K562 (cell line): ENCODE measurements at regions not wholly inside any gene's neighbourhood (a gene's known extent, or its start where the extent isn't known, plus 50 kb on each side); places are given as distances from the start of the nearest gene placed in this dataset.
"Not testable (repeated sequence)": the region's sequence is repeated elsewhere in the genome, so short reads cannot be mapped to it uniquely, and the experiment has no call there.

ENCODE experiments used
- ATAC-seq: fragments of 200-7000 bp; cut with Tn5 transposase; 3 replicates; pipeline ENCODE4 v1.9.1; 2020; ENCODE audit warnings: moderate library complexity
- BruUV-seq: library from RNA; stranded (reverse); fragments of 400-500 nt; replicated peaks from 2 replicates; lab custom pipeline; 2021; lab: Mats Ljungman, UMichigan
- CTCF ChIA-PET: fragments of 300-600 bp; formaldehyde crosslinking; extraction: SDS; loops from one replicate; lab custom pipeline; 2021; ENCODE audit warnings: low intra/inter-chr PET ratio; lab: Yijun Ruan, JAX
- POLR2A ChIA-PET: fragments of 300-600, 350-650 bp; sonication (Branson Sonifier 250); formaldehyde crosslinking; extraction: SDS; loops from one replicate; lab custom pipeline; 2021; ENCODE audit warnings: antibody characterized with exemption, inconsistent platforms; lab: Yijun Ruan, JAX
- DNase-seq, 4 experiments: peaks; one replicate each; pipeline versions ENCODE4 v3.0.0 to v3.0.0-alpha.2; 2011 to 2018; ENCODE audit warnings: low spot score in 3 of 4, mixed read lengths in 3 of 4; ENCODE audit errors: extremely low read depth in 1 of 4
- FAIRE-seq: peaks from 2 replicates; lab custom pipeline; 2011; peaks lifted over from hg19 to GRCh38; lab: Jason Lieb, UNC
- H2AFZ ChIP-seq: 2 replicates; pipeline ENCODE4 v1.6.0; 2011; ENCODE audit warnings: low read depth, low read length, control low read depth, inconsistent platforms
- H3K27ac ChIP-seq: fragments of 200-600 bp; 3 replicates; pipeline ENCODE4 v1.8.0; 2011; ENCODE audit warnings: low read depth, mild to moderate bottlenecking, control low read depth, inconsistent platforms, low read length, moderate library complexity, mixed read lengths; ENCODE audit errors: extremely low read depth
- H3K27me3 ChIP-seq, 2 experiments: fragments of 300-600 bp in 1 of 2; 2 replicates in 1 of 2; 3 replicates in 1 of 2; pipeline versions ENCODE4 v1.6.0 to v1.8.0; 2011; ENCODE audit warnings: inconsistent platforms in 2 of 2, low read length in 2 of 2, mild to moderate bottlenecking in 1 of 2, mixed read lengths in 1 of 2, moderate library complexity in 1 of 2; ENCODE audit not compliant: control insufficient read depth in 2 of 2, insufficient read depth in 2 of 2
- H3K36me3 ChIP-seq: fragments of 300-600 bp; 3 replicates; pipeline ENCODE4 v1.8.0; 2011; ENCODE audit warnings: mild to moderate bottlenecking, low read length, inconsistent platforms; ENCODE audit not compliant: control insufficient read depth, insufficient read depth
- H3K4me1 ChIP-seq, 2 experiments: fragments of 200-600 bp in 1 of 2; replicated peaks in 1 of 2; 2 replicates in 1 of 2; 3 replicates in 1 of 2; pipeline versions ENCODE4 v1.5.1 to v1.8.0; 2011; ENCODE audit warnings: inconsistent platforms in 2 of 2, low read length in 2 of 2, mild to moderate bottlenecking in 1 of 2, mixed read lengths in 1 of 2, moderate library complexity in 1 of 2; ENCODE audit not compliant: control insufficient read depth in 2 of 2, insufficient read depth in 2 of 2
- H3K4me2 ChIP-seq: 2 replicates; pipeline ENCODE4 v1.6.1; 2011; ENCODE audit warnings: low read length, control low read depth, inconsistent platforms, mixed read lengths; ENCODE audit not compliant: insufficient read depth
- H3K4me3 ChIP-seq: fragments of 200-600 bp; sonication (generic), shearing (Covaris generic); 2 replicates; pipeline ENCODE4 v1.5.1; 2016; ENCODE audit warnings: control low read depth, inconsistent platforms
- H3K79me2 ChIP-seq: fragments of 200-600 bp; 3 replicates; pipeline ENCODE4 v1.8.0; 2011; ENCODE audit warnings: low read length, inconsistent platforms; ENCODE audit not compliant: control insufficient read depth, insufficient read depth
- H3K9ac ChIP-seq, 2 experiments: 2 replicates each; pipeline versions ENCODE4 v1.6.0 to v1.6.1; 2011; ENCODE audit warnings: low read depth in 2 of 2, low read length in 2 of 2, control low read depth in 1 of 2, inconsistent platforms in 1 of 2, mild to moderate bottlenecking in 1 of 2, mixed read lengths in 1 of 2; ENCODE audit not compliant: insufficient read depth in 1 of 2
- H3K9me1 ChIP-seq: one replicate; pipeline ENCODE4 v1.6.0; 2011; ENCODE audit warnings: inconsistent platforms, mild to moderate bottlenecking, low read length, moderate library complexity; ENCODE audit not compliant: control insufficient read depth, insufficient read depth
- H3K9me3 ChIP-seq: replicated peaks from 2 replicates; pipeline ENCODE4 v1.5.1; 2011; ENCODE audit warnings: low read depth, low read length, inconsistent platforms; ENCODE audit not compliant: control insufficient read depth, insufficient read depth
- H4K20me1 ChIP-seq: replicated peaks from 2 replicates; pipeline ENCODE4 v1.6.1; 2011; ENCODE audit warnings: low read length, inconsistent platforms, mixed read lengths; ENCODE audit not compliant: control insufficient read depth, insufficient read depth
- WGBS: fragments of 100-300 bp; shearing (Covaris generic); methylation state at CpG from one replicate; pipeline ENCODE4 v1.1.6; 2016; ENCODE audit warnings: low coverage, mixed read lengths; ENCODE audit not compliant: insufficient coverage; ENCODE audit errors: missing lambda C conversion rate; 5-methylcytosine and 5-hydroxymethylcytosine counted together
- in situ Hi-C: fragments of 300-500 bp; cut with MboI; formaldehyde crosslinking; loops from 4 replicates; pipeline ENCODE4 v1.15.0; 2018; ENCODE audit warnings: inconsistent platforms, mixed read lengths
- intact Hi-C: fragments of 100-400 bp; cut with micrococcal nuclease; formaldehyde crosslinking; loops from 2 replicates; pipeline ENCODE4 v1.14.2; 2022

DNA sequence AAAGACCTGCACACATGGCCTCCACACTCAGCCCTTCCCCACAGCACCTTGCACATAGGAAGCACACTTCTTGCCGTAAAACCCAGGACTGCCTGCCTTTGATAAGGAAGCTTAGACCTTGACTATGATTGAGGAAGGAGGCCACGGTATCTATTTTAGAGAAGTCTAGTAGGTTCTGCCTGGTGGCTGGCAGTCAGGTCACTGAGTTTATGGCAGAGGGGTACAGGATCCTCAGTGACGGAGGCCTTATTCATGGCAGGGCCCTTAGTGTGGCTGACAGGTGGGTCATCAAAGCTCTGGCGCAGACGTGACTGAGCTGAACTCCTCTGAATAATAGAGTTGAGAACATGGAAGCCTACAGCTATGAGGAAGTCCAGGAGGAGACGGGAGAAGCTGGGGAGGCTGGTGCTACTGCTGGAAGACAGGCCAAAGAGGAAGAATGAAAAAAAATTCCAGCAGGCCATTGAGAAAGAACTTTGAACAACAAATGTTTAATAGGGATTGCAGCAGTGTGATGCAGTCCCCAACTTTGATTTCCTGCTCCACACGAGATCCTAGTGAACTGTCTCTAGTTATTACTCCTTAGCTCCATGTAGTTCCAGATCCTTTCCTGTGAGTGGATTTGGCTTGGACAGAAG, 142.8 kb downstream of the BCL2L11 start:
- H3K27ac ChIP-seq, H3K9me3 ChIP-seq, BruUV-seq, in situ Hi-C loops, H3K79me2 ChIP-seq, H3K4me1 ChIP-seq, H3K4me3 ChIP-seq, CTCF ChIA-PET, intact Hi-C loops, DNase-seq, H3K36me3 ChIP-seq, POLR2A ChIA-PET, H2AFZ ChIP-seq, H3K9me1 ChIP-seq, H3K9ac ChIP-seq, H3K27me3 ChIP-seq, H4K20me1 ChIP-seq, H3K4me2 ChIP-seq: not testable (repeated sequence)
- peak; percentile 69 for FAIRE-seq
- WGBS: no CpG with 5 or more reads among the region's 7 CpGs
- peak; percentile 39; the same call in 2 of the 3 replicates for ATAC-seq

DNA sequence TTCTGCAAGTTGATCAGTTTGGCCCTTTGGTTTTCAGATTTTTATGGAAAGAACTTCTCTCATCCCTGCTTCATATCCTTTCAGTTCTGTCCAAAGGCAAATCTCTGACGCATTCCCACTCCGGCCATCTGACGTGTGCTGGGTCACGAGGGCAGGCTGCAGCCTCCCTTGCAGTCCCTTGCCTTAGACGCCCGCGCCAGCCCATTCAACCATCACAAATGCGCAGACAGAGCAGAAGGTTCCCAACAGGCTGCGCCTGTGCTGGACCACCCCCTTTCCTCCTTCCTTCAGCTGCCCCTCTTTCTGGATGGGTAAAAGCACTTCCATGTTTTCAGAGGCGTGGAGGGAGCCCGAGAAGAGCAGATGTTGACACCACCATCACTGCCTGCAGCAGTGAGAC, 144.2 kb downstream of the BCL2L11 start:
- 93% methylated on average over 9 of the region's 11 CpGs for WGBS
- FAIRE-seq, BruUV-seq, H3K4me1 ChIP-seq, H4K20me1 ChIP-seq, intact Hi-C loops, H3K9me3 ChIP-seq, H3K4me2 ChIP-seq, ATAC-seq, H3K27ac ChIP-seq, POLR2A ChIA-PET, in situ Hi-C loops, H3K9me1 ChIP-seq, H3K36me3 ChIP-seq, H3K27me3 ChIP-seq, H3K79me2 ChIP-seq, H2AFZ ChIP-seq, CTCF ChIA-PET, DNase-seq, H3K4me3 ChIP-seq, H3K9ac ChIP-seq: not testable (repeated sequence)

DNA sequence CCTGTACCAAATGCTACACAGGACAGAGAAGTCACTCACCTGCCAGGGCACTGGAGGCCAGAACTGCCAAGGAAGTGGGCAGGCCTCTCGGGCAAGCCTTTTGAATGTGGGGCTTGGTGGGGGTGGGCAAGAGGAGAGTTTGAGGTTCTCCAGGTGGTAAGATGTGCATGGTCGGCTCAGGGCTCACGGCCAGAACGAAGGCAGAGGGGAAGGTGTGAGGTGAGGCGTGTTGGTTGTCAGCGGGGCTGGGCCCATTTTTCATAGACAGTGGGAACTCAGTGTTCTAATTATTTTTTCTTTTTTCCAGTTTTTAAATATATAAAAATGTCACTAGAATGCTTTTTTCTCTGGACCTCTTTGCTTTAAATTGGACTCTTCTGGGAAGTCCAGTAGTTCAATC, 145.8 kb downstream of the BCL2L11 start:
- H3K36me3 ChIP-seq, H3K4me1 ChIP-seq, POLR2A ChIA-PET, FAIRE-seq, H4K20me1 ChIP-seq, H3K9me1 ChIP-seq, H3K4me2 ChIP-seq, H3K9ac ChIP-seq, CTCF ChIA-PET, ATAC-seq, H3K9me3 ChIP-seq, H3K27me3 ChIP-seq, BruUV-seq, H2AFZ ChIP-seq, in situ Hi-C loops, H3K79me2 ChIP-seq, intact Hi-C loops, H3K27ac ChIP-seq, DNase-seq, H3K4me3 ChIP-seq: not testable (repeated sequence)
- 96% methylated on average over 3 of the region's 6 CpGs for WGBS

DNA sequence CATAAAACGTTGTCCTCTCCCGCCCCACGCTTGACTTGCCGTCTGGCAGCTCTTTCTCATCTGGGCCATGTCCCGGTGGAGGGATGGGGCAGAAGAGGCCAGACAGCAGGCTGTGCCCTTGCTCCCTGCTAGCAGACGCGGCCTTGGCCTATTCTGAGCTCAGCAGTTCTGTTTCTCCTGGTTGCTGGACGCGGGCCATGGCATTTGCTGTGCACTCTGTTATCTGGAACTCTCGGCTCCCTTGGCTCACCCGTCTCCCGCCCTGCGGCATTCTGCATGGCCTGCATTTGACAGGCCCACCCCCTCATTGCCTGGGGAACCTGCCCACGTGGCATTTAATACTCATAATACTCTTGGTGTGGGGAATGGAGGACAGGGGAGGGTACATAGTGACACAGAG, 146.3 kb downstream of the BCL2L11 start:
- H2AFZ ChIP-seq, H3K9me3 ChIP-seq, CTCF ChIA-PET, POLR2A ChIA-PET, in situ Hi-C loops, H3K9ac ChIP-seq, BruUV-seq, DNase-seq, H4K20me1 ChIP-seq, H3K4me2 ChIP-seq, H3K4me3 ChIP-seq, intact Hi-C loops, H3K27me3 ChIP-seq, ATAC-seq, H3K4me1 ChIP-seq, H3K9me1 ChIP-seq, FAIRE-seq, H3K36me3 ChIP-seq, H3K79me2 ChIP-seq, H3K27ac ChIP-seq: not testable (repeated sequence)
- 77% methylated on average over 6 of the region's 14 CpGs for WGBS
